DOHH2 (cell line): ENCODE measurements at regions not wholly inside any gene's neighbourhood (a gene's known extent, or its start where the extent isn't known, plus 50 kb on each side); places are given as distances from the start of the nearest gene placed in this dataset.

Experiments used
- H3F3A ChIP-seq: fragments of 200-600 bp; sonication (generic), shearing (Covaris generic); 2 replicates; pipeline ENCODE4 v1.6.0; 2016; ENCODE audit warnings: antibody characterized with exemption, mild to moderate bottlenecking; ENCODE audit not compliant: control insufficient read depth, insufficient read depth
- H3K27ac ChIP-seq: fragments of 200-600 bp; sonication (generic); 2 replicates; pipeline ENCODE4 v1.5.1; 2014; ENCODE audit warnings: low read depth, mild to moderate bottlenecking, low read length, moderate library complexity
- H3K27me3 ChIP-seq: fragments of 200-600 bp; sonication (generic); 2 replicates; pipeline ENCODE4 v1.6.1; 2014; ENCODE audit warnings: mild to moderate bottlenecking, low read length, mixed read lengths; ENCODE audit not compliant: control insufficient read depth
- H3K36me3 ChIP-seq: fragments of 200-600 bp; sonication (generic); 2 replicates; pipeline ENCODE4 v1.6.1; 2014; ENCODE audit warnings: mild to moderate bottlenecking, low read length, moderate library complexity, mixed read lengths; ENCODE audit not compliant: control insufficient read depth
- H3K4me1 ChIP-seq: fragments of 200-600 bp; sonication (generic); 2 replicates; pipeline ENCODE4 v1.6.1; 2014; ENCODE audit warnings: mild to moderate bottlenecking, low read length, mixed read lengths; ENCODE audit not compliant: control insufficient read depth
- H3K4me2 ChIP-seq: fragments of 200-600 bp; sonication (generic); 2 replicates; pipeline ENCODE4 v1.6.0; 2014; ENCODE audit warnings: mild to moderate bottlenecking, low read length, moderate library complexity
- H3K4me3 ChIP-seq: fragments of 200-600 bp; sonication (generic); 2 replicates; pipeline ENCODE4 v1.5.1; 2014; ENCODE audit warnings: mild to moderate bottlenecking, low read length, mixed read lengths
- H3K79me2 ChIP-seq: fragments of 200-600 bp; sonication (generic); 2 replicates; pipeline ENCODE4 v1.6.1; 2014; ENCODE audit warnings: mild to moderate bottlenecking, low read length, mixed read lengths; ENCODE audit not compliant: control insufficient read depth
- H3K9me2 ChIP-seq: fragments of 200-600 bp; sonication (generic); replicated peaks from 2 replicates; pipeline ENCODE4 v1.6.1; 2014; ENCODE audit warnings: mild to moderate bottlenecking, low read length, mixed read lengths; ENCODE audit not compliant: control insufficient read depth
- H3K9me3 ChIP-seq: fragments of 200-600 bp; sonication (generic); 2 replicates; pipeline ENCODE4 v1.6.1; 2014; ENCODE audit warnings: antibody characterized with exemption, low read length, mixed read lengths; ENCODE audit not compliant: control insufficient read depth, insufficient read depth
- H4K20me1 ChIP-seq: fragments of 200-600 bp; sonication (generic); 2 replicates; pipeline ENCODE4 v1.6.0; 2014; ENCODE audit warnings: low read depth, mild to moderate bottlenecking, antibody characterized with exemption, low read length, moderate library complexity; ENCODE audit not compliant: control insufficient read depth, insufficient read depth
- EZH2phosphoT487 ChIP-seq: fragments of 200-600 bp; sonication (generic); IDR thresholded peaks from 2 replicates; pipeline ENCODE4 v1.6.1; 2017; ENCODE audit warnings: borderline replicate concordance, mild to moderate bottlenecking, antibody characterized with exemption, low read length, moderate library complexity, mixed read lengths
- TF ChIP-seq, protein P1 (sequence below): fragments of 200-600 bp; sonication (generic); IDR thresholded peaks from one replicate; pipeline ENCODE4 v1.5.1; 2014; ENCODE audit warnings: antibody characterized with exemption, mild to moderate bottlenecking, low read depth, low read length; ENCODE audit not compliant: poor library complexity, severe bottlenecking

DNA sequence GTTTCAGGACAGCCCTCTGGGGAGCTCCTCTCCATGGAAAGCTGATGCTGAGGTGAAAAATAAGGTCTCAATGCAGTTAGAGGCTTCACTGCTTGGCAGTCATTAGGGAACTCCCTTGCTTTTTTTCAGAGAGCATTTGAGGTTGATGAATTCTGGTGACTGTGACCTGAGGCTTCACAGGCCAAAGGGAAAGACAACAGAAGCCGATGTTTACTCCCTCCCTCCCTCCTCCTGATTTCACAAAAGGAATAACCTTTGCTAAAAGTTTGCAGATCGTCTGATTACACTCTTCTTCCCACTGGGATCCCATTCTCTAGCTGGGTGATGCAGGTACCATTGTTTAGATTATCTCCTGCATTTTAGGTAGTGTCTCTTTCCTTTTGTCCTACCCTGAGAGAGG lies 329.4 kb downstream of the KIF4B start:
- no peaks in the 10 kb centered on the region for H4K20me1 ChIP-seq
- no peaks in the 10 kb centered on the region for H3K9me2 ChIP-seq

DNA sequence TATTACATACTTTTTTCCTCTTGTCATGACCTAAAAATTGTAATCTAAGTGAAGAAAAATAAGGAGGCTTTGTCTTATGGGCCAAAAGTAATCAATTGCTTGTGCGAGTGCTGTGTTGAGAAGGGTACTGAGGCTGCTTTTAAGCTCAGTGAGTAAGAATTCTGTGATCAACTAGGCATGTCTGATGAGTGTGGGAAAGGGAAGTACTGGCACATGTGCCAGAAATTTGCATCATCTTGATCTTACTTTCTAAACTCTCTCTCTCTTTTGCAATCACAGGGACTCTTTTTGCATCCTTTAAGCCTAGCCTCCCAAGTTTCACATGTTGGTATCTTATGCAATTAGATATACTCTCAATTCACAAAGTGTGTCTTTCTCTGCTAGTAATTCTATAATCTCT lies 329.9 kb downstream of the KIF4B start:
- no peaks in the 10 kb centered on the region for H3K9me2 ChIP-seq
- H3F3A ChIP-seq, result no peaks in the 10 kb centered on the region
- no peaks in the 10 kb centered on the region for H4K20me1 ChIP-seq
- no peaks in the 10 kb centered on the region for H3K79me2 ChIP-seq
- no peak overlapping the region for H3K4me2 ChIP-seq
- no peak overlapping the region for H3K27ac ChIP-seq
- no peaks in the 10 kb centered on the region for H3K36me3 ChIP-seq
- H3K27me3 ChIP-seq, result no peaks in the 10 kb centered on the region
- H3K9me3 ChIP-seq, result no peaks in the 10 kb centered on the region
- H3K4me1 ChIP-seq, result no peaks in the 10 kb centered on the region
- no peak for TF ChIP-seq EZH2phosphoT487
- TF ChIP-seq, protein P1, sequence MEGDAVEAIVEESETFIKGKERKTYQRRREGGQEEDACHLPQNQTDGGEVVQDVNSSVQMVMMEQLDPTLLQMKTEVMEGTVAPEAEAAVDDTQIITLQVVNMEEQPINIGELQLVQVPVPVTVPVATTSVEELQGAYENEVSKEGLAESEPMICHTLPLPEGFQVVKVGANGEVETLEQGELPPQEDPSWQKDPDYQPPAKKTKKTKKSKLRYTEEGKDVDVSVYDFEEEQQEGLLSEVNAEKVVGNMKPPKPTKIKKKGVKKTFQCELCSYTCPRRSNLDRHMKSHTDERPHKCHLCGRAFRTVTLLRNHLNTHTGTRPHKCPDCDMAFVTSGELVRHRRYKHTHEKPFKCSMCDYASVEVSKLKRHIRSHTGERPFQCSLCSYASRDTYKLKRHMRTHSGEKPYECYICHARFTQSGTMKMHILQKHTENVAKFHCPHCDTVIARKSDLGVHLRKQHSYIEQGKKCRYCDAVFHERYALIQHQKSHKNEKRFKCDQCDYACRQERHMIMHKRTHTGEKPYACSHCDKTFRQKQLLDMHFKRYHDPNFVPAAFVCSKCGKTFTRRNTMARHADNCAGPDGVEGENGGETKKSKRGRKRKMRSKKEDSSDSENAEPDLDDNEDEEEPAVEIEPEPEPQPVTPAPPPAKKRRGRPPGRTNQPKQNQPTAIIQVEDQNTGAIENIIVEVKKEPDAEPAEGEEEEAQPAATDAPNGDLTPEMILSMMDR, result no peak
- no peak overlapping the region for H3K4me3 ChIP-seq

More for the DNA sequence above, 329.4 kb downstream of the KIF4B start:
- no peak overlapping the region for H3K4me3 ChIP-seq
- H3K27me3 ChIP-seq, result no peaks in the 10 kb centered on the region
- TF ChIP-seq, protein P1, result no peak
- TF ChIP-seq EZH2phosphoT487, result no peak
- no peaks in the 10 kb centered on the region for H3K9me3 ChIP-seq
- H3K4me2 ChIP-seq, result no peak overlapping the region
- H3K4me1 ChIP-seq, result no peaks in the 10 kb centered on the region
- no peaks in the 10 kb centered on the region for H3K79me2 ChIP-seq
- no peaks in the 10 kb centered on the region for H3K36me3 ChIP-seq
- no peak overlapping the region for H3K27ac ChIP-seq
- H3F3A ChIP-seq, result no peaks in the 10 kb centered on the region

DNA sequence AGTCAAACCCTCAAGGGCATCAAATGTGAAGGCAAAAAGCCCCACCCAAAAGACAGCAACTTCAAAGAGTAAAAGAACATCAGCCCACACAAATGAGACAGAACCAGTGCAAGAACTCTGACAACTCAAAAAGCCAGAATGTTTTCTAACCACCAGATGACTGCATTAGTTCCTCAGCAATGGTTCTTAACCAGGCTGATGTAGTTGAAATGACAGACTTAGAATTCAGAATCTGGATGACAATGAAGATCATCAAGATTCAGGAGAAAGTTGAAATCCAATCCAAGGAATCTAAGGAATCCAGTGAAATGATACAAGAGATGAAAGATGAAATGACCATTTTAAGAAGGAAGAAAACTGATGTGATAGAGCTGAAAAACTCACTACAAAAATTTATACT lies 339.7 kb downstream of the KIF4B start:
- no peaks in the 10 kb centered on the region for H4K20me1 ChIP-seq
- no peaks in the 10 kb centered on the region for H3K9me2 ChIP-seq
- TF ChIP-seq, protein P1, result no peak
- no peak for TF ChIP-seq EZH2phosphoT487
- H3K27me3 ChIP-seq, result no peaks in the 10 kb centered on the region
- H3K36me3 ChIP-seq, result no peaks in the 10 kb centered on the region
- no peaks in the 10 kb centered on the region for H3K79me2 ChIP-seq
- no peak overlapping the region for H3K4me2 ChIP-seq
- no peaks in the 10 kb centered on the region for H3K9me3 ChIP-seq
- H3K4me1 ChIP-seq, result no peaks in the 10 kb centered on the region
- H3F3A ChIP-seq, result no peaks in the 10 kb centered on the region
- H3K4me3 ChIP-seq, result no peak overlapping the region
- no peak overlapping the region for H3K27ac ChIP-seq

DNA sequence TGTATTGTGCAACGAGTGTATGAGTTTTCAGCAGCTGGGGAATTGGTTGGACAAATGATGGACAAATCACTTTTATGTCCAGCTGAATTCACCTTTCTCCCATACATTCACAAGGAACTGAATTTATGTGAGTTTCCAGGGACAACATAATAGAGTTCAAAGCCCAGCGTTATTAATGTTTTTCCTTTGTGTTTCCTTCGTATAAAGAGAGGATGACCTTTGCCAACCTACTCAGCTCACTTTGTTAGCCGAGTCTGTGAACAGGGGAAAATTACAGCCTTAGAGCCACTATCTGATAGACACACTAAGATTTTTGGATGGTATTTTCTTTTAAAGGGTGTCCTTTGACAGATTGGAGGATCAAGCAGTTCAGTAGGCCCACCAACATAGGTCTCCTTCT lies 352.5 kb downstream of the KIF4B start:
- no peaks in the 10 kb centered on the region for H3K9me2 ChIP-seq
- no peak overlapping the region for H3K27ac ChIP-seq
- no peaks in the 10 kb centered on the region for H3K36me3 ChIP-seq
- no peaks in the 10 kb centered on the region for H3K79me2 ChIP-seq
- H3K4me2 ChIP-seq, result no peak overlapping the region
- no peaks in the 10 kb centered on the region for H3K27me3 ChIP-seq
- H4K20me1 ChIP-seq, result no peaks in the 10 kb centered on the region
- H3K9me3 ChIP-seq, result no peaks in the 10 kb centered on the region
- no peak for TF ChIP-seq EZH2phosphoT487
- TF ChIP-seq, protein P1, result no peak
- H3K4me1 ChIP-seq, result no peaks in the 10 kb centered on the region
- no peak overlapping the region for H3K4me3 ChIP-seq
- H3F3A ChIP-seq, result no peaks in the 10 kb centered on the region
